H1 (cell line): ENCODE measurements at regions not wholly inside any gene's neighbourhood (a gene's known extent, or its start where the extent isn't known, plus 50 kb on each side); places are given as distances from the start of the nearest gene placed in this dataset. TPM values are rescaled to one million over a fixed set of nuclear protein-coding genes. Genes with fewer than 3 reads are reported as not detected.

Source experiments
- CBX8 ChIP-seq: fragments of 300-800, 300-1000 bp; sonication (generic); IDR thresholded peaks from 2 replicates; pipeline ENCODE4 v1.7.1; 2016; ENCODE audit warnings: low read depth, low read length, borderline replicate concordance
- CHD1 ChIP-seq: IDR thresholded peaks from 2 replicates; pipeline ENCODE4 v1.6.1; 2012; ENCODE audit warnings: low read depth, low read length, improper control_type of control experiment
- MAFK ChIP-seq: IDR thresholded peaks from 2 replicates; pipeline ENCODE4 v1.6.1; 2012; ENCODE audit warnings: low read depth, mild to moderate bottlenecking, improper control_type of control experiment, low read length
- SIN3A ChIP-seq, 2 experiments: IDR thresholded peaks in 1 of 2; conservative IDR thresholded peaks in 1 of 2; 2 replicates each; pipeline ENCODE4 v1.6.1; 2011 to 2012; ENCODE audit warnings: low read length in 2 of 2, improper control_type of control experiment in 1 of 2, low read depth in 1 of 2, mild to moderate bottlenecking in 1 of 2
- SP4 ChIP-seq: IDR thresholded peaks from 2 replicates; pipeline ENCODE4 v1.6.1; 2012; ENCODE audit warnings: low read length, inconsistent platforms
- YY1 ChIP-seq: IDR thresholded peaks from 2 replicates; pipeline ENCODE4 v1.6.1; 2011; ENCODE audit warnings: low read depth, mild to moderate bottlenecking, low read length
- small RNA-seq: library from polyadenylated mRNA; stranded (forward); fragments of <200 nt; extraction: miRNeasy Mini kit (QIAGEN cat#:217004); gene quantifications from one replicate; pipeline ENCODE3, GENCODE V24; 2013; ENCODE audit not compliant: insufficient read depth

DNA sequence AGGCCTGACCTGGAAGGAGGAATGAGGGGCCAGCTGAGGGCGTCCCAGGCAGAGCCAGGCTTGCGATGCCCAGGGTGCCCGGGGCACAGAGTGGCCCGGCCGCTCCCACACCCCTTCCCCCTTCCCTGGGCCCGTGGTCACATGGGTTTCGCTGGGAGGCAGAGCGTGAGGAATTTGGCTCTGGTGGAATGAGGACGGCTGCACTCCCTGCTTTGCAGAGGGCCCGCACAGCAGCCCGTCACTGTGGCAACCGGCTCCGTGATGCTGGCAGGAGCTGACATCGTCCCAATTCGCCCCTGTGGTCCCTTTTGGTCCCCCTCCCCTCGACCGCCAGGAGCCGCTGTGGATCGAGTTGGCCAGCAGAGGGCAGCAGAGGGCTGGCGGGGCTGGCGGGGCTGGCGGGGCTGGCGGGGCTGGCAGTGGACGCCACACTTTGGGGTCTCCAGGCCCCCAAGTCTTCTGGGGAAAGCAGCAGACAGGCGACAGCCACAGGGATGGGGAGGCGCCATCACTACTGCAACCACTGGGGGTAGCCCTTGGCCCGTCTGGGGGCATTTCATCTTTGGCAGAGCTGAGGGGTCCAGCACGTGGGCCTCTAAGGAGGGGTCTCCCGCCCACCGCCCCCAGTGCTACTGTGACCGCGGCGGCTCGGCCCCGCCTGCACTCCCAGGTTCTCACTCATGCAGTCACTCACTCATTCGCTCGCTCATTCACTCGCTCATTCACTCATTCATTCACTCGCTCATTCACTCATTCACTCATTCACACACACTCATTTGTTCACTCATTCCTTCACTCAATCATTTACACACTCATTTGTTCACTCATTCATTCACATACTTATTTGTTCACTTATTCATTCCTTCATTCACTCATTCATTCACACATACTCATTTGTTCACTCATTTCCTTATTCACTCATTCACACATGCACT, 49.7 kb upstream of the BHLHE23 start (continued):
- TF ChIP-seq MAFK (no peak), YY1 (0 out of 2 replicates have a peak, but pooled peaks have one; percentile 49), CHD1 (no peak), SIN3A (conservative IDR thresholded peaks at IDR 0.05 in 1 of 2, IDR thresholded peaks at IDR 0.05 in 1 of 2; ENCODE audit: low read depth in 1 of 2, low read length in 2 of 2) (0 out of 4 replicates have a peak, but pooled peaks of 1 of the 2 experiments have one; percentile 29), SP4 (no peak), CBX8 (no peak)

Small RNA genes lying in the stretch of these regions (small RNA-seq; reads per million reads assigned to genes)
- gene RF00635: not detected
